GM12878 (cell line): ENCODE measurements at regions not wholly inside any gene's neighbourhood (a gene's known extent, or its start where the extent isn't known, plus 50 kb on each side); places are given as distances from the start of the nearest gene placed in this dataset.

Source experiments
- MYC ChIP-seq: IDR thresholded peaks from 2 replicates; pipeline ENCODE4 v1.6.1; 2011; ENCODE audit warnings: mild to moderate bottlenecking, low read length, moderate library complexity, inconsistent platforms; ENCODE audit not compliant: insufficient read depth, insufficient replicate concordance, insufficient read length, severe bottlenecking
- POLR2A ChIP-seq: IDR thresholded peaks from 2 replicates; pipeline ENCODE4 v1.6.1; 2011; ENCODE audit warnings: low read depth, mild to moderate bottlenecking, low read length

DNA sequence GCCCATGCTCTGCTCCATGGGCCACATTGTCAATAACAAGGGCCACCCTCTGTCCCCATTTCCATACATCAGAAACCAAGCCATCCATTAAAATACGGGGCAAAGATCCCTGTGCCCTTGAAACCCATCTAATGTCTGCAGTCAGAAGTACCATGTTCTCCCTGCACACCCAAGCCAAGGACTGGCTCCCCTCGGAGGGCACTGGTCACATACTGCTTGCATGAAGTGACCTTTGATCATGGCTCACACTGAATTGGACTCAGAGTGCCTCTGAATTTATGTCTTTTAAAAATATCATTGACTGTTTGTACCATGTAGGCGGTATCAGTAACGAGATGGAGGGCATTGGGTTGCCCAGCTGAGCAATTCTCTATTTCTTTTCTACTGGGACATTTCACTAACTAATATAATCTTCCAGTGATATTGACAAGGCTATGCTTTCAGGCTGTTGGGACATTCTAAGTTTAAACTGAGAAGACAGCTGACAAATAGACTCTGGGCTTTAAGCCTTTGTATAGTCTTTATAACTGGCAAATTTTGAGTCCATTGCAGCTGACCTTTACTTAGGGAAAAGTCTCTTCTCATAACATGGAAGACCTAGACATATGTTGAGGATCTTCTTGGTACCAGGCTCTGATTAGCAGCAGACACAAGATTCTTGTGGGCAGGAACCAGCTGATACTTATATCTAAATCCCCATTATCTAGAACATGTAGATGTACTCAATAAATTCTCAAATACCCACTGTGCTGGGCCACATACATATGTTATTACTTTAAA is 214.3 kb downstream of the MYCN start:
- TF ChIP-seq POLR2A (no peak), MYC (no peak)
